Breast epithelium (tissue), 4 donors: ENCODE measurements at regions not wholly inside any gene's neighbourhood (a gene's known extent, or its start where the extent isn't known, plus 50 kb on each side); places are given as distances from the start of the nearest gene placed in this dataset.
A peak's percentile ranks its signal among the peaks of the same experiment; 100 is the strongest.

Experiments
- DNase-seq, 2 donors: peaks; one replicate each; pipeline ENCODE4 v3.0.0-alpha.2; 2019; ENCODE audit warnings: low spot score in 2 of 2
- H3K27ac ChIP-seq, 2 donors: fragments of 200-600 bp; sonication (generic) in 1 of 2; one replicate each; pipeline ENCODE4 v1.5.1; 2016 to 2019; ENCODE audit warnings: mild to moderate bottlenecking in 1 of 2
- H3K27me3 ChIP-seq, 2 donors: fragments of 200-600 bp; sonication (generic) in 1 of 2; one replicate each; pipeline versions ENCODE4 v1.5.1 to v1.6.0; 2017 to 2019; ENCODE audit warnings: control low read depth in 1 of 2, mild to moderate bottlenecking in 1 of 2
- H3K36me3 ChIP-seq: fragments of 200-600 bp; one replicate; pipeline ENCODE4 v1.5.1; 2019
- H3K4me1 ChIP-seq, 2 donors: fragments of 200-600 bp; sonication (generic); one replicate each; pipeline ENCODE4 v1.5.1; 2016 to 2019; ENCODE audit warnings: control low read depth in 1 of 2
- H3K4me3 ChIP-seq, 3 donors: fragments of 200-600 bp; sonication (generic); 1 replicate in 2 of 3; 2 replicates in 1 of 3; pipeline ENCODE4 v1.5.1; 2016 to 2019; ENCODE audit warnings: mild to moderate bottlenecking in 3 of 3, moderate library complexity in 2 of 3
- H3K9me3 ChIP-seq, 2 donors: fragments of 200-600 bp; sonication (generic) in 1 of 2; one replicate each; pipeline ENCODE4 v1.5.1; 2016 to 2019; ENCODE audit warnings: control low read depth in 1 of 2
- POLR2A ChIP-seq: fragments of 450-650 bp; IDR thresholded peaks from one replicate; pipeline ENCODE4 v1.6.1; 2016; ENCODE audit warnings: antibody characterized with exemption, mild to moderate bottlenecking, moderate library complexity
- POLR2AphosphoS5 ChIP-seq, 3 donors: sonication (generic); formaldehyde crosslinking; IDR thresholded peaks; one replicate each; pipeline ENCODE4 v1.6.1; 2017; ENCODE audit warnings: antibody characterized with exemption in 3 of 3
- intact Hi-C: fragments of 100-400 bp; cut with DNase I; formaldehyde crosslinking; loops from one replicate; pipeline ENCODE4 v1.15.1; 2023; ENCODE audit warnings: low total_unique reads
- TF ChIP-seq, protein P1 (sequence below), 3 donors: fragments of 450-650 bp; IDR thresholded peaks; one replicate each; pipeline ENCODE4 v1.5.1; 2016 to 2017; ENCODE audit warnings: antibody characterized with exemption in 3 of 3, mild to moderate bottlenecking in 3 of 3, moderate library complexity in 3 of 3

DNA sequence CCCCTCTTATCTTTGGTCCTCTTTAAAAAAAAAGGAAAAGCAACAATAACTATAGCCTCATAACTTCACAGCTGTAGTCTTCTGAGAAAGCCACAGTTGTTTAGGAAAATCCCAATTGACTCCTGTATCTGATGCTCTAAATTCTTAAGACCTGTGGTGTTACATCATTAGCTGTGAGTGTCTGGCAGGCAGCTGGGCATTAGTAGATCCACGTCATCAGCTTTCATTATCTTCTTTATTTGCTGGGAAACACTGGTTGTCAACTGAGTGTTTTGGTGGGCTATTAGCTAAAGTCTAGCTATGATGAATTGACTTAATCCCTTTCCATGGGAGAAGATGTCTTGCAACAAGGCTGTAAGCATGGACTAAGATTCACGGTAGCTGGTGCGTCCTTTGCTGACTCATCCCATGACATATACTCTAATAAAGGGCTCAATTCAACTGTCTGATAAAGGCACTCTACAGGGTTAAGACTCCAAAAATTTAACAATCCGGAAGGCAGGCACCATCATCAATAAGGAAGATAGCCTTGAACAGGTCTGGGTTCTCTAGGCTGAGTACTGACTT lies 517.2 kb downstream of the PLCL1 start:
- no peak overlapping the region for H3K4me3 ChIP-seq

DNA sequence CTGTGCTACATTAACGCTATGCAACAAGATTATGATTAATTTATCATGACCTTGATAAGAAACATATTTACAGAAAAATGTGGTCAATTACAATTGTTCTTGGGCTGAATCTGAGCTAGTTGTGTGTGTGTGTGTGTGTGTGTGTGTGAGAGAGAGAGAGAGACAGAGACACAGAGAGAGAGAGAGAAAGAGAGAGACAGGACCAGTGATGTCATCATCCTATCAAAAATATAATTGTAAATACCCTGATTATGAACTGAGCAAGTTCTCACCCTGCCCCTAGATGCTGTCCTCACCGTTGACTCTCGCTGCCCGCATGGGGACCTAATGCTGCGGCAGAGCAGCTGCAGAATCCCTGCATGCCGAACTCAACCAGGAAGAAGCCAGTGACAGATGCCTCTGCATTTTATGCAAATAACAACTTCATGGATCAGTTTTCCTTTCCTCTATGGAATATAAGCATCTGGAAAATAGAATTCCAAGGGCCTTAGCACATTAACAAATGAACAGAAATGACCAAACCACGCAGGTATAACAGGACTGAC lies 512.5 kb downstream of the PLCL1 start:
- no peaks in the 10 kb centered on the region for H3K9me3 ChIP-seq
- intact Hi-C loops: no loop called here
- H3K4me3 ChIP-seq: no peak overlapping the region
- H3K4me1 ChIP-seq: no peaks in the 10 kb centered on the region
- no peaks in the 10 kb centered on the region for H3K36me3 ChIP-seq
- TF ChIP-seq POLR2A: no peak
- TF ChIP-seq, protein P1, sequence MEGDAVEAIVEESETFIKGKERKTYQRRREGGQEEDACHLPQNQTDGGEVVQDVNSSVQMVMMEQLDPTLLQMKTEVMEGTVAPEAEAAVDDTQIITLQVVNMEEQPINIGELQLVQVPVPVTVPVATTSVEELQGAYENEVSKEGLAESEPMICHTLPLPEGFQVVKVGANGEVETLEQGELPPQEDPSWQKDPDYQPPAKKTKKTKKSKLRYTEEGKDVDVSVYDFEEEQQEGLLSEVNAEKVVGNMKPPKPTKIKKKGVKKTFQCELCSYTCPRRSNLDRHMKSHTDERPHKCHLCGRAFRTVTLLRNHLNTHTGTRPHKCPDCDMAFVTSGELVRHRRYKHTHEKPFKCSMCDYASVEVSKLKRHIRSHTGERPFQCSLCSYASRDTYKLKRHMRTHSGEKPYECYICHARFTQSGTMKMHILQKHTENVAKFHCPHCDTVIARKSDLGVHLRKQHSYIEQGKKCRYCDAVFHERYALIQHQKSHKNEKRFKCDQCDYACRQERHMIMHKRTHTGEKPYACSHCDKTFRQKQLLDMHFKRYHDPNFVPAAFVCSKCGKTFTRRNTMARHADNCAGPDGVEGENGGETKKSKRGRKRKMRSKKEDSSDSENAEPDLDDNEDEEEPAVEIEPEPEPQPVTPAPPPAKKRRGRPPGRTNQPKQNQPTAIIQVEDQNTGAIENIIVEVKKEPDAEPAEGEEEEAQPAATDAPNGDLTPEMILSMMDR (IDR thresholded peaks at IDR 0.05): no peak
- TF ChIP-seq POLR2AphosphoS5 (IDR thresholded peaks at IDR 0.05): no peak
- peaks cover 0 to 11% of the 10 kb centered on the region in 2 donors for H3K27me3 ChIP-seq
- H3K27ac ChIP-seq: no peak overlapping the region
- no peak for DNase-seq

More for the DNA sequence above, 517.2 kb downstream of the PLCL1 start:
- H3K27me3 ChIP-seq: no peaks in the 10 kb centered on the region
- TF ChIP-seq POLR2A: no peak
- no peak for TF ChIP-seq POLR2AphosphoS5 (IDR thresholded peaks at IDR 0.05)
- TF ChIP-seq, protein P1 (IDR thresholded peaks at IDR 0.05): no peak
- no peaks in the 10 kb centered on the region for H3K9me3 ChIP-seq
- no peak overlapping the region for H3K27ac ChIP-seq
- no peaks in the 10 kb centered on the region for H3K36me3 ChIP-seq
- intact Hi-C loops: no loop called here
- no peak for DNase-seq
- H3K4me1 ChIP-seq: no peaks in the 10 kb centered on the region

DNA sequence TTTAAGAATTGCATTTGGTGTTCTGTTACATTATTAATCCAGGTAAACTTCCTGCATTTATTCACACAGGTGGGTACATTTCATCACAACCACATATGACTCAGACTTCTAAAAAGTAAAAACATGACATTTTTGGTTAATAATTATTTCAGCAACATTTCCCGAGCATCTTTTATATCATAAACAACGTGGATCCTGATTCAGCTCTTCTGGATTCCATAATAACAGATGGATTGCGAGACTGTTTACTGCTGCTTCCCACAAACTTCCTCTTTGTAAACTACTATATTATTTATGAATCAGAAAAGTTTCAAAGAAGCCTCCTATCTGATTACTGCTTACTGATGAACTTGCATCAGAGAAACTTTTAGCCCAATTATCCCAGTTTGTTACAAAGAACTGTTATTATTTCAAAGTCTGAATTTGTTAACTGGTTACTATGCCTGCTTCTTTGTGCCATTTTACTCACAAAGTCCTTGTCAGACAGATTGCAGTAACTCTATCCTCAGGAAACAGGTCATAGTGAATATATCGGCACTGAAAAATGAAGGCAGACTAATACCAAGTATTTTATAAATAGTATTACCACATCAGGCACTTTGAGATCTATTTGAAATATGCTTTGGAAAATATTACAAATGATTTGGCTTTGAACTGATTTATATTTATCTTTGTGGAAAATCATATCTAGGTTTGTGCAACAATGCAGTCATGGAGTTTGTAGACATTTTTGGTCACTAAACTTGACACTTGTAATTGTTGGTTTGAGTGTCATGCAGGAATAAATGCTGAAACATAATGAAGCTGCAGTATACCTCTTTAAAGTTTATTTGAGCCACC lies 511.6 kb downstream of the PLCL1 start:
- intact Hi-C loops: no loop called here
- Histone ChIP-seq H3K36me3 (no peaks in the 10 kb centered on the region), H3K27ac (no peak overlapping the region), H3K9me3 (no peaks in the 10 kb centered on the region), H3K4me3 (no peak overlapping the region), H3K4me1 (no peaks in the 10 kb centered on the region), H3K27me3 (peaks cover 0 to 14% of the 10 kb centered on the region in 2 donors)
- TF ChIP-seq, protein P1 (IDR thresholded peaks at IDR 0.05): no peak
- TF ChIP-seq POLR2AphosphoS5 (IDR thresholded peaks at IDR 0.05) (no peak), POLR2A (no peak)
- DNase-seq: no peak

DNA sequence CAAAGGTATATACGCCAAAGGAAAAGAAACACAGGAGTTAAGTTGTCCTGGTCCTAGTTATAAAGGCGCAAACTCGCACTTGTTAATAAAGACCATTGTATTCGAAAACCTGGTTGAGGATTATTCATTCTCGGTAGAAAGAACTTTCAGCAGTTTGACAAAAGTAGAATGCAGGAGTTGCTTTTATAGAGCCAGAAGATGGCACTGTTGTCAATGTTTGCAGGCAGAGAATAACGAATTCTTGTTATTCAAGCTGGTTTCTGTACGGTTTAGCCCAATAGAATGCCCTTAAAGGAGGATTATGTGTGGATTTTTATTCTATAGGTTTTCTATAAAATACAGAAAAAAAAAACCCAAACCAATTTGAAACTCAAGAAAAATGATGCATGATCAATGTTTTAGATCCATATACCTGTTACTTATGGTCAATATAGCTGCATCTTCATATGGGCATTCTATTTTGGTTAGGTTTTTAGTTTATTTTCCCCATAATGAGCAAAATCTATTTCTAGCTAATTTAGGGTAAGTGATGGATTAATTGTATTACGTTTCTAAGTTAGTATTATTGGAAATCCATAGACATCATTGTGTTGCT lies 510.3 kb downstream of the PLCL1 start:
- Histone ChIP-seq H3K4me3 (no peak overlapping the region), H3K27ac (no peak overlapping the region), H3K4me1 (no peaks in the 10 kb centered on the region), H3K9me3 (no peaks in the 10 kb centered on the region), H3K36me3 (no peaks in the 10 kb centered on the region), H3K27me3 (peaks cover 0 to 14% of the 10 kb centered on the region in 2 donors)
- intact Hi-C loops: no loop called here
- DNase-seq: no peak
- TF ChIP-seq, protein P1 (IDR thresholded peaks at IDR 0.05): peak in 2 of 3 donors; percentile 24 to 53
- no peak for TF ChIP-seq POLR2A
